Choroid plexus epithelial cell (primary cell): ENCODE measurements at regions not wholly inside any gene's neighbourhood (a gene's known extent, or its start where the extent isn't known, plus 50 kb on each side); places are given as distances from the start of the nearest gene placed in this dataset.
"Not testable (repeated sequence)": the region's sequence is repeated elsewhere in the genome, so short reads cannot be mapped to it uniquely, and the experiment has no call there.

Experiments
- DNase-seq: peaks from one replicate; pipeline ENCODE4 v3.0.0-alpha.2; 2010; ENCODE audit warnings: low read depth
- H3K4me3 ChIP-seq: 2 replicates; pipeline ENCODE4 v1.5.1; 2011; ENCODE audit warnings: low read depth, mild to moderate bottlenecking, control low read depth, low read length, moderate library complexity
- CTCF ChIP-seq: conservative IDR thresholded peaks from 2 replicates; pipeline ENCODE4 v1.5.1; 2011; ENCODE audit warnings: low read depth, mild to moderate bottlenecking, control low read depth, inconsistent platforms, low read length, moderate library complexity

GRCh38 chr18:6520901-6521300, 106.2 kb upstream of the L3MBTL4 start:
- H3K4me3 ChIP-seq, result no peak overlapping the region
- DNase-seq, result no peak
- TF ChIP-seq CTCF, result no peak

GRCh38 chr18:6521803-6522418, 107.2 kb upstream of the L3MBTL4 start:
- DNase-seq, result peak; percentile 80
- H3K4me3 ChIP-seq, result no peak overlapping the region
- peak; percentile 97 for TF ChIP-seq CTCF

- no peak for TF ChIP-seq CTCF
- DNase-seq, result no peak
- H3K4me3 ChIP-seq, result no peak overlapping the region
Observed at GRCh38 chr18:6525604-6526003, 110.9 kb upstream of the L3MBTL4 start.

GRCh38 chr18:6537475-6537874, 122.8 kb upstream of the L3MBTL4 start:
- no peak overlapping the region for H3K4me3 ChIP-seq
- peak; percentile 56 for DNase-seq
- TF ChIP-seq CTCF, result no peak

- TF ChIP-seq CTCF, result peak; percentile 55
- not testable (repeated sequence) for H3K4me3 ChIP-seq
- peak; percentile 35 for DNase-seq
Observed at GRCh38 chr18:6541131-6541679, 126.5 kb upstream of the L3MBTL4 start.

- no peak overlapping the region for H3K4me3 ChIP-seq
- no peak for TF ChIP-seq CTCF
Observed at GRCh38 chr18:6542296-6542695, 127.6 kb upstream of the L3MBTL4 start.

GRCh38 chr18:6543330-6543908, 128.7 kb upstream of the L3MBTL4 start:
- H3K4me3 ChIP-seq, result no peak overlapping the region
- DNase-seq, result peak; percentile 73
- TF ChIP-seq CTCF, result peak; percentile 65

More at GRCh38 chr18:6542296-6542695, 127.6 kb upstream of the L3MBTL4 start:
- DNase-seq, result no peak
